CD4-positive, alpha-beta T cell (primary cell): ENCODE measurements at regions not wholly inside any gene's neighbourhood (a gene's known extent, or its start where the extent isn't known, plus 50 kb on each side); places are given as distances from the start of the nearest gene placed in this dataset.

Source experiments
- ATAC-seq: fragments of 200-7000 bp; cut with Tn5 transposase; one replicate; pipeline ENCODE4 v1.10.0; 2022; ENCODE audit warnings: mild to moderate bottlenecking; ENCODE audit not compliant: poor library complexity
- CTCF ChIA-PET: fragments of 350-600 bp; sonication (Branson Sonifier 250); formaldehyde crosslinking; loops from one replicate; lab custom pipeline; 2021; ENCODE audit warnings: antibody characterized with exemption, inconsistent platforms; lab: Charles Lee
- POLR2A ChIA-PET: fragments of 350-600 bp; sonication (Branson Sonifier 250); formaldehyde crosslinking; loops from one replicate; lab custom pipeline; 2021; ENCODE audit warnings: antibody characterized with exemption, inconsistent platforms; lab: Charles Lee
- DNase-seq, 14 experiments: peaks; one replicate each; pipeline ENCODE4 v3.0.0-alpha.2; 2013 to 2020; ENCODE audit warnings: mixed read lengths in 2 of 14
- H3K27ac ChIP-seq, 2 donors: one replicate each; pipeline versions ENCODE4 v1.5.1 to v1.7.0; 2013; ENCODE audit warnings: low read length in 2 of 2, low read depth in 1 of 2, mild to moderate bottlenecking in 1 of 2
- H3K27me3 ChIP-seq, 2 experiments: 1 replicate in 1 of 2; 2 replicates in 1 of 2; pipeline versions ENCODE4 v1.6.1 to v1.7.0; 2013; ENCODE audit warnings: low read length in 2 of 2, control low read depth in 1 of 2, mild to moderate bottlenecking in 1 of 2, moderate library complexity in 1 of 2; ENCODE audit not compliant: insufficient read depth in 2 of 2, control insufficient read depth in 1 of 2
- H3K36me3 ChIP-seq: one replicate; pipeline ENCODE4 v1.6.1; 2013; ENCODE audit warnings: low read length, control low read depth; ENCODE audit not compliant: insufficient read depth
- H3K4me1 ChIP-seq: one replicate; pipeline ENCODE4 v1.6.1; 2013; ENCODE audit warnings: low read length, control low read depth; ENCODE audit not compliant: insufficient read depth
- H3K4me3 ChIP-seq: one replicate; pipeline ENCODE4 v1.5.1; 2013; ENCODE audit warnings: mild to moderate bottlenecking, low read length, moderate library complexity
- H3K9me3 ChIP-seq, 2 experiments: 1 replicate in 1 of 2; 2 replicates in 1 of 2; pipeline versions ENCODE4 v1.6.1 to v1.7.0; 2013; ENCODE audit warnings: low read length in 2 of 2, mild to moderate bottlenecking in 2 of 2, control low read depth in 1 of 2, moderate library complexity in 1 of 2; ENCODE audit not compliant: control insufficient read depth in 1 of 2, insufficient read depth in 1 of 2
- H3K27ac Mint-ChIP-seq: one replicate; pipeline ENCODE4 v1.8.0; 2020; ENCODE audit warnings: mixed read lengths
- H3K27me3 Mint-ChIP-seq: one replicate; pipeline ENCODE4 v1.8.0; 2021; ENCODE audit warnings: mixed read lengths
- H3K36me3 Mint-ChIP-seq: one replicate; pipeline ENCODE4 v1.8.0; 2021; ENCODE audit warnings: low read depth, mixed read lengths
- H3K4me1 Mint-ChIP-seq: one replicate; pipeline ENCODE4 v1.8.0; 2021; ENCODE audit warnings: low read depth, mixed read lengths
- H3K4me3 Mint-ChIP-seq: one replicate; pipeline ENCODE4 v1.8.0; 2020; ENCODE audit warnings: mild to moderate bottlenecking, mixed read lengths
- H3K9me3 Mint-ChIP-seq: one replicate; pipeline ENCODE4 v1.8.0; 2020; ENCODE audit warnings: mixed read lengths
- intact Hi-C, 2 experiments: fragments of 100-400 bp; cut with DNase I in 1 of 2; cut with micrococcal nuclease in 1 of 2; formaldehyde crosslinking; loops; one replicate each; pipeline versions ENCODE4 v1.15.1 to v1.9.0; 2023 to 2025; cut with DNase I, micrococcal nuclease
- TF ChIP-seq, protein P1 (sequence below): fragments of 200-600 bp; IDR thresholded peaks from one replicate; pipeline ENCODE4 v1.8.0; 2022; ENCODE audit warnings: antibody characterized with exemption, mild to moderate bottlenecking

DNA sequence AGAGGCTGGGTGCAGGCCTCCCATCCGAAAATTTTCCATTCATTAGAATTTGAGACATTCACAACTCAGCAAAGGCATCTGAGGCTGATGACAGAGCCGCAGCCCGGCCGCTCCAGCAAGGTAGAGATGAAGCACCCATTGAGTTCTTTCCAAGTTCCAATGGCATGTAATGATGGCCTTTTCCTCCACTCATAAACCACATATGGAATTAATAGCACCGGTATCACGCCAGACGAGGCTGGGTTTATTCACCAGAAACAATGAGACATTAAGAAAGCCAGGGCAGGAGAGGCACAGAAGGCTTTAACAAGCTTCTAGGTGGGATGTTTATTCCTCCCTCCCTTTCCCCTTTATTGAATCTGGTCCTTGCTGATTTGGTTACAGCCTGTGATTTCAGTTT is 534.4 kb downstream of the MN1 start:
- TF ChIP-seq, protein P1, sequence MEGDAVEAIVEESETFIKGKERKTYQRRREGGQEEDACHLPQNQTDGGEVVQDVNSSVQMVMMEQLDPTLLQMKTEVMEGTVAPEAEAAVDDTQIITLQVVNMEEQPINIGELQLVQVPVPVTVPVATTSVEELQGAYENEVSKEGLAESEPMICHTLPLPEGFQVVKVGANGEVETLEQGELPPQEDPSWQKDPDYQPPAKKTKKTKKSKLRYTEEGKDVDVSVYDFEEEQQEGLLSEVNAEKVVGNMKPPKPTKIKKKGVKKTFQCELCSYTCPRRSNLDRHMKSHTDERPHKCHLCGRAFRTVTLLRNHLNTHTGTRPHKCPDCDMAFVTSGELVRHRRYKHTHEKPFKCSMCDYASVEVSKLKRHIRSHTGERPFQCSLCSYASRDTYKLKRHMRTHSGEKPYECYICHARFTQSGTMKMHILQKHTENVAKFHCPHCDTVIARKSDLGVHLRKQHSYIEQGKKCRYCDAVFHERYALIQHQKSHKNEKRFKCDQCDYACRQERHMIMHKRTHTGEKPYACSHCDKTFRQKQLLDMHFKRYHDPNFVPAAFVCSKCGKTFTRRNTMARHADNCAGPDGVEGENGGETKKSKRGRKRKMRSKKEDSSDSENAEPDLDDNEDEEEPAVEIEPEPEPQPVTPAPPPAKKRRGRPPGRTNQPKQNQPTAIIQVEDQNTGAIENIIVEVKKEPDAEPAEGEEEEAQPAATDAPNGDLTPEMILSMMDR = no peak
- Mint-ChIP-seq H3K27ac (no peak overlapping the region), H3K36me3 (no peaks in the 10 kb centered on the region), H3K27me3 (peaks cover 57% of the 10 kb centered on the region), H3K4me1 (no peaks in the 10 kb centered on the region), H3K4me3 (no peak overlapping the region), H3K9me3 (peaks cover 2% of the 10 kb centered on the region)
- ChIA-PET CTCF (no interaction called here), POLR2A (no interaction called here)
- intact Hi-C loops = no loop called here
- Histone ChIP-seq H3K27me3 (peaks cover 6 to 8% of the 10 kb centered on the region in 2 experiments), H3K36me3 (no peaks in the 10 kb centered on the region), H3K4me3 (no peak overlapping the region), H3K27ac (no peak overlapping the region), H3K9me3 (peaks cover 0 to 15% of the 10 kb centered on the region in 2 experiments), H3K4me1 (no peaks in the 10 kb centered on the region)
- ATAC-seq (no peak), DNase-seq (no peak)

DNA sequence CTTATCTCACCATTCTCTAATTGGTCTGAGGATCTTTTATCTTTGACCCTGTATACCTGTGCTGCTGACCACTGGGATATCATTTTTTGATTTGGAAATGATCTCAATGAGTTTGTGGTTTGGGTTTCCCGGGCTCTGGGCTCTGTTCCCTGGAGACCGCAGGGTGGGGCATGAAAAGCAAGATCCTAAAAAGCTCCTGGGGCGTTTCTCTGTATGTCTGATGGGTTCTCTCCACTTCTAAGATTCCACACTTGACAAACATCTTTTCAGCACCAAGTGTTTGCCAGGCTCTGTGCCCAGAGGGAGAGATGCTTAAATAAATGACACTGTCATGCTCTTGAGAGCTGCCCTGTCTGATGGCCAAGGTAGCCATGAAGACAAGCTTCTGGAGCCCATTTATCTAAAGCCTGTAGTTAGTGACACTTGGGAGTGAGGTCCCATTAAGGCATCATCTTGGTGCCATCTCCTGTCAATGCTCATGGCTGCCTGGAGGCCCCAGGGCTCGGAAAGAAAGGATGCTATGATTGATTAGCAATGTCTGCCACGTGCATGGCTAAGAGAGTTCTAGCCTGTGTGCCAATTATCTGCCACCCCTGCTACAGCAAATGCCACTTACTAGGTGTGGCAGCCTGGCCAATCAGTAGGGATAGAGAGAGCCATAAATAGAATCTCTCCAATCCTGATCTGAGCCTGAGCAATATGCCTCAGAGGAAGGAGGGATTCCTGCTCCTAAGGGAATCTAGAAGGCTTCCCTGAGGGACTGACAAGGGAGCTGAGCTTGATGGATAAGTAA is 531.6 kb downstream of the MN1 start:
- no peak for ATAC-seq
- no peaks in the 10 kb centered on the region for H3K36me3 ChIP-seq
- H3K4me3 ChIP-seq = no peak overlapping the region
- H3K4me1 ChIP-seq = no peaks in the 10 kb centered on the region
- Mint-ChIP-seq H3K4me1 (no peaks in the 10 kb centered on the region), H3K27ac (no peak overlapping the region), H3K9me3 (no peaks in the 10 kb centered on the region), H3K4me3 (no peak overlapping the region), H3K36me3 (no peaks in the 10 kb centered on the region), H3K27me3 (peaks cover 56% of the 10 kb centered on the region)
- ChIA-PET POLR2A (interaction anchor here (0.6 kb wide), 1 partner anchor 96 kb away, joined by 3 read pairs; no protein-coding TSS in a partner anchor), CTCF (no interaction called here)
- peaks cover 0 to 10% of the 10 kb centered on the region in 2 experiments for H3K9me3 ChIP-seq
- no peak overlapping the region for H3K27ac ChIP-seq
- DNase-seq = no peak
- intact Hi-C loops = no loop called here
- TF ChIP-seq, protein P1 = no peak
- peaks cover 6 to 8% of the 10 kb centered on the region in 2 experiments for H3K27me3 ChIP-seq

DNA sequence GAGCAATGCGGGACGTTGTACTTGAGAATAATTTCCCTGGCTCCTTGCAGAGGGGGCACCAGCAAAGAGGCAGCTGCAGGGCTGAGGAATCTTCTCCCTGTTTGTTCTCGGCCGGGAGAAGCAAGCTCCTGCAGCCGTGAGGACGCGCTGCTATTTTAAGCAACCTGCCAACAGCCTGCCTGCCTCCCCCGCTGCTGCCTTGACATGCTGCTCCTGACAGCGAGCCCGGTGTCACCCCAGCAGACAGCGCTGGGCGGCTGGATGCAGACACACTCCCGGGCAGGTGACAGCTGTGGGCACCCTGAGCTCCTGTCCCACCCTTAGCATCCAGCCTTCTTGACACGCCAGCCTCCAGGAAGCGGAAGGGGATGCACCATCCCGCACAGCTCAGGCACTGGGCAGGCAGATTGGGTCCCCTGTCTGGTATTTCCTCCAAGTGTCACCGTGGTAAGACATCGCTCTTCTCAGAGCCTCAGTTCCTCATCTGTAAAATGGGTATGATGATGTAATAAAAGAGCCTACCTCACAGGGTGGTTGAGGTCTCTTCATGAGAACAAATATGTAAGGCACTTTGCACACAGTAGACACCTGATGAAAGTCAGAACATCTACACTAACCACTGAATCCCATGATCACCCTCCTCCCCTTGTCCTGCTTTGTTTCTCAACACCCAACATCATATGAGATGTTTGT is 530.6 kb downstream of the MN1 start:
- no peak for DNase-seq
- Histone ChIP-seq H3K36me3 (no peaks in the 10 kb centered on the region), H3K27ac (no peak overlapping the region), H3K27me3 (peaks cover 6 to 8% of the 10 kb centered on the region in 2 experiments), H3K4me1 (no peaks in the 10 kb centered on the region), H3K4me3 (no peak overlapping the region), H3K9me3 (peaks cover 0 to 10% of the 10 kb centered on the region in 2 experiments)
- H3K27me3 Mint-ChIP-seq = peaks cover 59% of the 10 kb centered on the region
- no peak overlapping the region for H3K4me3 Mint-ChIP-seq
- TF ChIP-seq, protein P1 = no peak
- H3K4me1 Mint-ChIP-seq = no peaks in the 10 kb centered on the region
- ATAC-seq = no peak
- CTCF ChIA-PET = no interaction called here
- intact Hi-C loops = no loop called here
- H3K27ac Mint-ChIP-seq = no peak overlapping the region
- POLR2A ChIA-PET = interaction anchor here (0.6 kb wide), 1 partner anchor 97 kb away, joined by 3 read pairs; no protein-coding TSS in a partner anchor
- H3K36me3 Mint-ChIP-seq = no peaks in the 10 kb centered on the region
- H3K9me3 Mint-ChIP-seq = no peaks in the 10 kb centered on the region
